ENCODE measurements at regions not wholly inside any gene's neighbourhood (a gene's known extent, or its start where the extent isn't known, plus 50 kb on each side); places are given as distances from the start of the nearest gene placed in this dataset.

DNA sequence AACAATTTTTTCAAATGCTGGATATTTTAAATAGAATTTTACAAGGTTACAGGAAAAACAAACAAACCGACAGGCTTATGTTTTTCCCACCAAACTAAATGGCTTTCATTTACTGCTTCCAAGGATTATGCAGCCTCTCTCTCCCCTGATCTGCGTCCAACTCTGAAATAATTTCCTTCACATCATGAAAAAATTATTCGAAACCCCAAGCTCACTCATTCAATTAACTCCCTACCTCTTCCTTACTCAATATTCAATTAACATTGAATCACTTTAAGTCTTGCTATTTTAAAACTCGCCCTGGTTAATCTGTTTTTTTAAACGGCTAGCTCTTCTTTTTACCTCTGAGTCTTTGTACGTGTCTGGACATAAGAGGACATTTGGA is 336.2 kb downstream of the AGTPBP1 start:
- in situ Hi-C loops (cut with MboI): no loop called here
- FAIRE-seq (no peak), ATAC-seq (no peak)

More for the DNA sequence above, 336.2 kb downstream of the AGTPBP1 start:
- POLR2A ChIA-PET: interaction anchor here (1.2 kb wide), 1 partner anchor 14 kb away, joined by 3 read pairs; no protein-coding TSS in a partner anchor
- Histone ChIP-seq H2AFZ (ENCODE audit: low read depth, low read length) (no peak overlapping the region), H3K27ac (ENCODE audit: extremely low read depth, low read depth, low read length) (no peak overlapping the region), H3K9me1 (ENCODE audit: control insufficient read depth, insufficient read depth, low read length) (no peaks in the 10 kb centered on the region), H3K27me3 (ENCODE audit: control insufficient read depth in 2 of 2, insufficient read depth in 2 of 2, low read length in 2 of 2) (no peaks in the 10 kb centered on the region), H3K4me2 (ENCODE audit: insufficient read depth, low read length) (no peak overlapping the region), H3K36me3 (ENCODE audit: control insufficient read depth, insufficient read depth, low read length) (no peaks in the 10 kb centered on the region), H3K4me3 (no peak overlapping the region), H3K4me1 (replicated peaks in 1 of 2; ENCODE audit: control insufficient read depth in 2 of 2, insufficient read depth in 2 of 2, low read length in 2 of 2) (no peaks in the 10 kb centered on the region), H3K9ac (ENCODE audit: insufficient read depth in 1 of 2, low read depth in 2 of 2, low read length in 2 of 2) (no peak overlapping the region), H4K20me1 (replicated peaks; ENCODE audit: control insufficient read depth, insufficient read depth, low read length) (no peaks in the 10 kb centered on the region), H3K9me3 (replicated peaks; ENCODE audit: control insufficient read depth, insufficient read depth, low read depth, low read length) (no peaks in the 10 kb centered on the region), H3K79me2 (ENCODE audit: control insufficient read depth, insufficient read depth, low read length) (no peaks in the 10 kb centered on the region)
- no peak for DNase-seq (ENCODE audit: extremely low read depth in 1 of 4, low spot score in 3 of 4)
- 0% methylated on average over 6 of the region's 6 CpGs for WGBS (ENCODE audit: insufficient coverage, low coverage, missing lambda C conversion rate)
- BruUV-seq (replicated peaks): no TSS peak
- intact Hi-C loops (cut with micrococcal nuclease): no loop called here
- TF ChIP-seq CEBPG (CRISPR knock-in tag; IDR thresholded peaks at IDR 0.05): no peak
- no peak for TF ChIP-seq CEBPG (tag; conservative IDR thresholded peaks at IDR 0.05 in 1 of 2, IDR thresholded peaks at IDR 0.05 in 1 of 2)
- no peak for TF ChIP-seq ZNF740 (CRISPR knock-in tag; IDR thresholded peaks at IDR 0.05)
- no peak for TF ChIP-seq ZNF740 (tag; IDR thresholded peaks at IDR 0.05)
- no peak for TF ChIP-seq GATA2 (CRISPR knock-in tag; IDR thresholded peaks at IDR 0.05)
- TF ChIP-seq HDAC8 (tag; IDR thresholded peaks at IDR 0.05): no peak
- TF ChIP-seq SNAPC5 (CRISPR knock-in tag; IDR thresholded peaks at IDR 0.05): no peak
- no peak for TF ChIP-seq ZKSCAN8 (CRISPR knock-in tag; IDR thresholded peaks at IDR 0.05)
- TF ChIP-seq, protein P1, sequence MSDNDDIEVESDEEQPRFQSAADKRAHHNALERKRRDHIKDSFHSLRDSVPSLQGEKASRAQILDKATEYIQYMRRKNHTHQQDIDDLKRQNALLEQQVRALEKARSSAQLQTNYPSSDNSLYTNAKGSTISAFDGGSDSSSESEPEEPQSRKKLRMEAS (CRISPR knock-in tag; IDR thresholded peaks at IDR 0.05): no peak
- no peak for TF ChIP-seq ADNP (tag; IDR thresholded peaks at IDR 0.05)
- TF ChIP-seq EGR1 (conservative IDR thresholded peaks at IDR 0.05): no peak
- TF ChIP-seq ZNF780A (CRISPR knock-in tag; IDR thresholded peaks at IDR 0.05): no peak
- TF ChIP-seq NFATC3 (IDR thresholded peaks at IDR 0.05): no peak
- TF ChIP-seq STAG1 (CRISPR knock-in tag; IDR thresholded peaks at IDR 0.05; ENCODE audit: borderline replicate concordance): no peak
- TF ChIP-seq MECOM (CRISPR knock-in tag; IDR thresholded peaks at IDR 0.05): no peak
- no peak for TF ChIP-seq SMARCA4 (IDR thresholded peaks at IDR 0.05)
- TF ChIP-seq KDM2B (CRISPR knock-in tag; IDR thresholded peaks at IDR 0.05): no peak
- TF ChIP-seq ZNF57 (CRISPR knock-in tag; IDR thresholded peaks at IDR 0.05): no peak
- TF ChIP-seq, protein P2, sequence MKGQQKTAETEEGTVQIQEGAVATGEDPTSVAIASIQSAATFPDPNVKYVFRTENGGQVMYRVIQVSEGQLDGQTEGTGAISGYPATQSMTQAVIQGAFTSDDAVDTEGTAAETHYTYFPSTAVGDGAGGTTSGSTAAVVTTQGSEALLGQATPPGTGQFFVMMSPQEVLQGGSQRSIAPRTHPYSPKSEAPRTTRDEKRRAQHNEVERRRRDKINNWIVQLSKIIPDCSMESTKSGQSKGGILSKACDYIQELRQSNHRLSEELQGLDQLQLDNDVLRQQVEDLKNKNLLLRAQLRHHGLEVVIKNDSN (CRISPR knock-in tag; IDR thresholded peaks at IDR 0.05): no peak
- TF ChIP-seq NFE2L1 (tag; IDR thresholded peaks at IDR 0.05; ENCODE audit: borderline replicate concordance, low read depth): no peak
- TF ChIP-seq OTX1 (CRISPR knock-in tag; IDR thresholded peaks at IDR 0.05): no peak
- no peak for TF ChIP-seq NR2C1 (IDR thresholded peaks at IDR 0.05)
- no peak for TF ChIP-seq NR2C1 (tag; IDR thresholded peaks at IDR 0.05)
- CTCF ChIA-PET (ENCODE audit: low intra/inter-chr PET ratio): no interaction called here
